GM19397 (cell line): ENCODE measurements at regions not wholly inside any gene's neighbourhood (a gene's known extent, or its start where the extent isn't known, plus 50 kb on each side); places are given as distances from the start of the nearest gene placed in this dataset.

ENCODE experiments used
- ATAC-seq: cut with Tn5 transposase; IDR thresholded peaks from one replicate; pipeline ENCODE4 v1.9.1; 2021; ENCODE audit warnings: mild to moderate bottlenecking, moderate library complexity; ENCODE audit not compliant: unreplicated experiment

- ATAC-seq: no peak
Measured at GRCh38 chr15:62625429-62626033, 417.0 kb upstream of the TPM1 start.

GRCh38 chr15:62626903-62627302 is 415.6 kb upstream of the TPM1 start:
- ATAC-seq: no peak

GRCh38 chr15:62631076-62631724 is 411.3 kb upstream of the TPM1 start:
- no peak for ATAC-seq

- no peak for ATAC-seq
Measured at GRCh38 chr15:62636823-62637573, 405.5 kb upstream of the TPM1 start.

GRCh38 chr15:62637574-62637897 is 405.0 kb upstream of the TPM1 start:
- ATAC-seq: no peak

- ATAC-seq: no peak
Measured at GRCh38 chr15:62637950-62638619, 404.5 kb upstream of the TPM1 start.

- no peak for ATAC-seq
Measured at GRCh38 chr15:62639432-62639831, 403.1 kb upstream of the TPM1 start.

- no peak for ATAC-seq
Measured at GRCh38 chr15:62639906-62640605, 402.5 kb upstream of the TPM1 start.

- no peak for ATAC-seq
Measured at GRCh38 chr15:62641825-62642224, 400.7 kb upstream of the TPM1 start.

- no peak for ATAC-seq
Measured at GRCh38 chr15:62643572-62643971, 399.0 kb upstream of the TPM1 start.

- ATAC-seq: no peak
Measured at GRCh38 chr15:62644216-62644888, 398.2 kb upstream of the TPM1 start.

- ATAC-seq: no peak
Measured at GRCh38 chr15:62644889-62645742, 397.4 kb upstream of the TPM1 start.

GRCh38 chr15:62647202-62647842 is 395.2 kb upstream of the TPM1 start:
- no peak for ATAC-seq

GRCh38 chr15:62647843-62648505 is 394.6 kb upstream of the TPM1 start:
- no peak for ATAC-seq

- no peak for ATAC-seq
Measured at GRCh38 chr15:62648954-62649353, 393.6 kb upstream of the TPM1 start.

- peak; percentile 75 for ATAC-seq
Measured at GRCh38 chr15:62649793-62650420, 392.6 kb upstream of the TPM1 start.

- ATAC-seq: no peak
Measured at GRCh38 chr15:62653122-62653521, 389.4 kb upstream of the TPM1 start.

- ATAC-seq: no peak
Measured at GRCh38 chr15:62656071-62656470, 386.5 kb upstream of the TPM1 start.
